Loucy (cell line): ENCODE measurements at regions not wholly inside any gene's neighbourhood (a gene's known extent, or its start where the extent isn't known, plus 50 kb on each side); places are given as distances from the start of the nearest gene placed in this dataset.

ENCODE experiments used
- CTCF ChIP-seq: fragments of 200-600 bp; sonication (generic); conservative IDR thresholded peaks from 2 replicates; pipeline ENCODE4 v1.5.1; 2014; ENCODE audit warnings: mild to moderate bottlenecking, antibody characterized with exemption, low read length
- EZH2phosphoT487 ChIP-seq: fragments of 200-600 bp; IDR thresholded peaks from 2 replicates; pipeline ENCODE4 v1.6.1; 2018; ENCODE audit warnings: antibody characterized with exemption, mild to moderate bottlenecking, moderate library complexity, borderline replicate concordance

- no peak for TF ChIP-seq EZH2phosphoT487
- TF ChIP-seq CTCF = no peak
These were observed 182.0 kb downstream of the DICER1 start for GRCh38 chr14:94975366-94975765.
